WERI-Rb-1 (cell line): ENCODE measurements at regions not wholly inside any gene's neighbourhood (a gene's known extent, or its start where the extent isn't known, plus 50 kb on each side); places are given as distances from the start of the nearest gene placed in this dataset.

ENCODE experiments used
- DNase-seq: peaks from one replicate; pipeline ENCODE4 v3.0.0-alpha.2; 2020
- H3K27ac ChIP-seq: fragments of 250-450 bp; sonication (Bioruptor Pico); 2 replicates; pipeline ENCODE4 v1.5.1; 2020; ENCODE audit warnings: mild to moderate bottlenecking, moderate library complexity
- H3K27me3 ChIP-seq: fragments of 250-450 bp; sonication (Bioruptor Pico); 2 replicates; pipeline ENCODE4 v1.5.1; 2021; ENCODE audit warnings: mild to moderate bottlenecking, low read depth, moderate library complexity; ENCODE audit not compliant: insufficient read depth, severe bottlenecking
- H3K36me3 ChIP-seq: fragments of 250-450 bp; sonication (Bioruptor Pico); 2 replicates; pipeline ENCODE4 v1.5.1; 2020; ENCODE audit warnings: mild to moderate bottlenecking, moderate library complexity
- H3K4me3 ChIP-seq: 2 replicates; pipeline ENCODE4 v1.5.1; 2011; ENCODE audit warnings: low read depth, mild to moderate bottlenecking, control low read depth, low read length
- H3K9me3 ChIP-seq: fragments of 250-450 bp; sonication (Bioruptor Pico); 2 replicates; pipeline ENCODE4 v1.5.1; 2021; ENCODE audit warnings: mild to moderate bottlenecking, moderate library complexity; ENCODE audit not compliant: severe bottlenecking
- CTCF ChIP-seq: IDR thresholded peaks from 2 replicates; pipeline ENCODE4 v1.5.1; 2011; ENCODE audit warnings: low read depth, mild to moderate bottlenecking, control low read depth, inconsistent platforms, low read length

- H3K27ac ChIP-seq: no peak overlapping the region
- no peaks in the 10 kb centered on the region for H3K36me3 ChIP-seq
- no peaks in the 10 kb centered on the region for H3K27me3 ChIP-seq
- no peak overlapping the region for H3K4me3 ChIP-seq
- DNase-seq: no peak
- no peaks in the 10 kb centered on the region for H3K9me3 ChIP-seq
- no peak for TF ChIP-seq CTCF
These were observed 52.3 kb upstream of the TIAM1 start for GRCh38 chr21:31396399-31396798.

GRCh38 chr21:31395791-31396190, 51.7 kb upstream of the TIAM1 start:
- DNase-seq: no peak
- Histone ChIP-seq H3K27ac (no peak overlapping the region), H3K27me3 (no peaks in the 10 kb centered on the region), H3K9me3 (no peaks in the 10 kb centered on the region), H3K36me3 (no peaks in the 10 kb centered on the region), H3K4me3 (no peak overlapping the region)
- TF ChIP-seq CTCF: no peak

DNA sequence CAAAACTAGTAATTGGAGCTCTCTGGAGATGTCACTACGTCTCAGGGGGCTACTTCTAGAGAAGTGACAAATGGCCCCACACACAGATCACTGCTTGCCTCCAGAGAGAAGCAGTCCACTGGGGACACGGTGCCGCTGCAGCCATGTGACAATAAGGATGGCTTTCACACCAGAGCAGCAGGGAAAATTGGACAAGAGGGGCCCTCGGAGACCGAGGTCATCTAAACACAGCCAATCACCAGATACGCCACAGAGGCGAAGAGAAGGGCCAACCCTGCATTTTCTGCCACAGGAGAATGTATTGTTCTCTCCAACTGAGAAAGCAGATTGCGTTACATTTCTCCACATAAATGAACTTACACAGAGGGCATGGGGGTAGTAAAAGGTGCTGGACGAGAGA, 51.2 kb upstream of the TIAM1 start:
- Histone ChIP-seq H3K27me3 (no peaks in the 10 kb centered on the region), H3K27ac (no peak overlapping the region), H3K36me3 (no peaks in the 10 kb centered on the region), H3K9me3 (no peaks in the 10 kb centered on the region), H3K4me3 (no peak overlapping the region)
- DNase-seq: no peak
- no peak for TF ChIP-seq CTCF

DNA sequence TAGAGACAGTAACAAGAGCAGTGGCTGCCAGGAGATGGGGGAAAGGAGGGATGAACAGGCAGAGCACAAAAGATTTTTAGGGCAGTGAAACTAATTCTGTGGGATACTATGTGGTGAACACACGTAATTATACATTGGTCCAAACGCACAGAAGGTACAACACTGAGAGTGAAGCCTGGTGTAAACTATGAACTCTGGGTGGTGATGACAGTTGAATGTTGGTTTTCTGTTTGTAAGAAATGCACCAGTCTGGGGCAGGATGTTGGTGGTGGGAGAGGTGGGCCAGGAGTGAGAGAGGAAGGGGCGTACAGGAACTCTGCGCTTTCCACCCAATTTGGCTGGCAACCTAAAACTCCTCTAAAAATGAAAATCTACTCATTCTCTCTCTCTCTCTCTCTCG, 50.2 kb upstream of the TIAM1 start:
- H3K27ac ChIP-seq: no peak overlapping the region
- DNase-seq: no peak
- H3K4me3 ChIP-seq: no peak overlapping the region
- TF ChIP-seq CTCF: no peak
- no peaks in the 10 kb centered on the region for H3K9me3 ChIP-seq
- H3K36me3 ChIP-seq: no peaks in the 10 kb centered on the region
- H3K27me3 ChIP-seq: no peaks in the 10 kb centered on the region
